ENCODE measurements at regions not wholly inside any gene's neighbourhood (a gene's known extent, or its start where the extent isn't known, plus 50 kb on each side); places are given as distances from the start of the nearest gene placed in this dataset.

DNA sequence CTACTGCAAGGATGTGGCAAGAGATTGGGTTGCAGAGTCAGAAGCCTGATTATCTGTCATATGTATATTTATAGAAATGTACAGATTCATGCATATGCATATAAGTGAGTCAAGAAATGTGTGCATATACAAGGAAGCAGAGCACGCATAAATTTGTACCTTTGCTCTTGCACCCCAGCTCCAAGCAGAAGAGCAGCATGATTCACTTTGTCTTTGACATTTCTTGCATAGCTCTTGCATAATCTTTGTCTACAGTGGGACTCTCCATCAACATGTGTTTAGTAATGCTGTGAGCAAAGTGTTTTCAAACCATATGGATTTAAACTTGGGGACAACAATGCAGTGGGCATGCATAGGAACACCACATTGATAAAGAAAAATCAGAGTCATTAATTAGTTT is 330.7 kb upstream of the DCN start:
- TF ChIP-seq, protein P1, sequence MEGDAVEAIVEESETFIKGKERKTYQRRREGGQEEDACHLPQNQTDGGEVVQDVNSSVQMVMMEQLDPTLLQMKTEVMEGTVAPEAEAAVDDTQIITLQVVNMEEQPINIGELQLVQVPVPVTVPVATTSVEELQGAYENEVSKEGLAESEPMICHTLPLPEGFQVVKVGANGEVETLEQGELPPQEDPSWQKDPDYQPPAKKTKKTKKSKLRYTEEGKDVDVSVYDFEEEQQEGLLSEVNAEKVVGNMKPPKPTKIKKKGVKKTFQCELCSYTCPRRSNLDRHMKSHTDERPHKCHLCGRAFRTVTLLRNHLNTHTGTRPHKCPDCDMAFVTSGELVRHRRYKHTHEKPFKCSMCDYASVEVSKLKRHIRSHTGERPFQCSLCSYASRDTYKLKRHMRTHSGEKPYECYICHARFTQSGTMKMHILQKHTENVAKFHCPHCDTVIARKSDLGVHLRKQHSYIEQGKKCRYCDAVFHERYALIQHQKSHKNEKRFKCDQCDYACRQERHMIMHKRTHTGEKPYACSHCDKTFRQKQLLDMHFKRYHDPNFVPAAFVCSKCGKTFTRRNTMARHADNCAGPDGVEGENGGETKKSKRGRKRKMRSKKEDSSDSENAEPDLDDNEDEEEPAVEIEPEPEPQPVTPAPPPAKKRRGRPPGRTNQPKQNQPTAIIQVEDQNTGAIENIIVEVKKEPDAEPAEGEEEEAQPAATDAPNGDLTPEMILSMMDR (IDR thresholded peaks at IDR 0.05; ENCODE audit: insufficient read depth, low read length, poor library complexity, severe bottlenecking), result no peak
- no peak for TF ChIP-seq EZH2phosphoT487 (conservative IDR thresholded peaks at IDR 0.05; ENCODE audit: low read length)

Measured in SU-DHL-6 (cell line).